RWPE1 (cell line): ENCODE measurements at regions not wholly inside any gene's neighbourhood (a gene's known extent, or its start where the extent isn't known, plus 50 kb on each side); places are given as distances from the start of the nearest gene placed in this dataset.

Experiments
- CTCF ChIA-PET: fragments of 350-600 bp; sonication (Branson Sonifier 250); formaldehyde crosslinking; extraction: SDS; loops from one replicate; lab custom pipeline; 2021; lab: Yijun Ruan, JAX
- POLR2A ChIA-PET: fragments of 400-600 bp; formaldehyde crosslinking; extraction: SDS; loops from one replicate; lab custom pipeline; 2020; ENCODE audit warnings: antibody characterized with exemption; ENCODE audit not compliant: low non-redundant PET; lab: Yijun Ruan, JAX
- DNase-seq: peaks from one replicate; pipeline ENCODE4 v3.0.0; 2012; ENCODE audit warnings: low spot score
- H3K27ac ChIP-seq: fragments of 450-650 bp; 2 replicates; pipeline ENCODE4 v1.5.1; 2017
- CTCF ChIP-seq: fragments of 450-650 bp; conservative IDR thresholded peaks from 2 replicates; pipeline ENCODE4 v1.5.1; 2017; ENCODE audit warnings: low read depth, mild to moderate bottlenecking

GRCh38 chr11:100629671-100630070 lies 57.4 kb upstream of the ARHGAP42 start:
- no peak for DNase-seq
- ChIA-PET CTCF (interaction anchor here (0.6 kb wide), 1 partner anchor 211 kb away, joined by 3 read pairs; no protein-coding TSS in a partner anchor), POLR2A (no interaction called here)
- no peak overlapping the region for H3K27ac ChIP-seq
- TF ChIP-seq CTCF: no peak

GRCh38 chr11:100630898-100631297 lies 56.2 kb upstream of the ARHGAP42 start:
- CTCF ChIA-PET: no interaction called here
- DNase-seq: no peak
- TF ChIP-seq CTCF: no peak
- no peak overlapping the region for H3K27ac ChIP-seq
- POLR2A ChIA-PET: no interaction called here

GRCh38 chr11:100631316-100631715 lies 55.8 kb upstream of the ARHGAP42 start:
- ChIA-PET POLR2A (no interaction called here), CTCF (no interaction called here)
- no peak for DNase-seq
- no peak for TF ChIP-seq CTCF
- H3K27ac ChIP-seq: no peak overlapping the region

- no peak for DNase-seq
- CTCF ChIA-PET: interaction anchor here (0.5 to 0.6 kb wide), 3 partner anchors 55 to 259 kb away, joined by 3 to 4 read pairs (median 4); no protein-coding TSS in a partner anchor
- no peak overlapping the region for H3K27ac ChIP-seq
- TF ChIP-seq CTCF: no peak
- POLR2A ChIA-PET: no interaction called here
Observed at GRCh38 chr11:100632941-100633452, 54.1 kb upstream of the ARHGAP42 start.

- ChIA-PET POLR2A (no interaction called here), CTCF (no interaction called here)
- no peak overlapping the region for H3K27ac ChIP-seq
- TF ChIP-seq CTCF: no peak
- no peak for DNase-seq
Observed at GRCh38 chr11:100635194-100635593, 51.9 kb upstream of the ARHGAP42 start.

- ChIA-PET CTCF (no interaction called here), POLR2A (no interaction called here)
- DNase-seq: no peak
- no peak for TF ChIP-seq CTCF
- no peak overlapping the region for H3K27ac ChIP-seq
Observed at GRCh38 chr11:100636536-100636935, 50.6 kb upstream of the ARHGAP42 start.
